HCT116 (cell line): ENCODE measurements at regions not wholly inside any gene's neighbourhood (a gene's known extent, or its start where the extent isn't known, plus 50 kb on each side); places are given as distances from the start of the nearest gene placed in this dataset.

Experiments
- CTCF ChIP-seq, 3 experiments: fragments of 200-600 bp in 1 of 3; sonication (generic) in 1 of 3; IDR thresholded peaks in 2 of 3; conservative IDR thresholded peaks in 1 of 3; 2 replicates each; pipeline ENCODE4 v1.5.1; 2012 to 2017; ENCODE audit warnings: low read depth in 2 of 3, low read length in 2 of 3, antibody characterized with exemption in 1 of 3, borderline replicate concordance in 1 of 3, control low read depth in 1 of 3, mild to moderate bottlenecking in 1 of 3, mixed read lengths in 1 of 3, mixed run types in 1 of 3, moderate library complexity in 1 of 3; ENCODE audit not compliant: insufficient read depth in 1 of 3
- FOSL1 ChIP-seq: IDR thresholded peaks from 2 replicates; pipeline ENCODE4 v1.6.1; 2012; ENCODE audit warnings: low read depth
- MAX ChIP-seq: IDR thresholded peaks from 2 replicates; pipeline ENCODE4 v1.6.1; 2012
- POLR2A ChIP-seq: IDR thresholded peaks from 2 replicates; pipeline ENCODE4 v1.7.0; 2011; ENCODE audit warnings: borderline replicate concordance; ENCODE audit not compliant: insufficient read depth, insufficient read length; ENCODE audit errors: extremely low read depth
- POLR2AphosphoS5 ChIP-seq: IDR thresholded peaks from 2 replicates; pipeline ENCODE4 v1.6.1; 2011; ENCODE audit warnings: mild to moderate bottlenecking, low read depth, low read length, moderate library complexity
- YY1 ChIP-seq: IDR thresholded peaks from 2 replicates; pipeline ENCODE4 v1.6.1; 2011; ENCODE audit warnings: low read length, low read depth, moderate library complexity, mild to moderate bottlenecking; ENCODE audit not compliant: insufficient replicate concordance; ENCODE audit errors: extremely low read depth
- TF ChIP-seq, protein P1 (sequence below): IDR thresholded peaks from 2 replicates; pipeline ENCODE4 v1.6.1; 2012; ENCODE audit warnings: low read depth

GRCh38 chr2:83730223-83730622 lies 728.9 kb downstream of the SUCLG1 start:
- TF ChIP-seq YY1 (no peak), MAX (no peak), CTCF (IDR thresholded peaks at IDR 0.05 in 2 of 3, conservative IDR thresholded peaks at IDR 0.05 in 1 of 3; ENCODE audit: borderline replicate concordance in 1 of 3, insufficient read depth in 1 of 3, low read depth in 2 of 3, low read length in 2 of 3) (no peak), POLR2AphosphoS5 (no peak), POLR2A (no peak), FOSL1 (no peak)
- TF ChIP-seq, protein P1, sequence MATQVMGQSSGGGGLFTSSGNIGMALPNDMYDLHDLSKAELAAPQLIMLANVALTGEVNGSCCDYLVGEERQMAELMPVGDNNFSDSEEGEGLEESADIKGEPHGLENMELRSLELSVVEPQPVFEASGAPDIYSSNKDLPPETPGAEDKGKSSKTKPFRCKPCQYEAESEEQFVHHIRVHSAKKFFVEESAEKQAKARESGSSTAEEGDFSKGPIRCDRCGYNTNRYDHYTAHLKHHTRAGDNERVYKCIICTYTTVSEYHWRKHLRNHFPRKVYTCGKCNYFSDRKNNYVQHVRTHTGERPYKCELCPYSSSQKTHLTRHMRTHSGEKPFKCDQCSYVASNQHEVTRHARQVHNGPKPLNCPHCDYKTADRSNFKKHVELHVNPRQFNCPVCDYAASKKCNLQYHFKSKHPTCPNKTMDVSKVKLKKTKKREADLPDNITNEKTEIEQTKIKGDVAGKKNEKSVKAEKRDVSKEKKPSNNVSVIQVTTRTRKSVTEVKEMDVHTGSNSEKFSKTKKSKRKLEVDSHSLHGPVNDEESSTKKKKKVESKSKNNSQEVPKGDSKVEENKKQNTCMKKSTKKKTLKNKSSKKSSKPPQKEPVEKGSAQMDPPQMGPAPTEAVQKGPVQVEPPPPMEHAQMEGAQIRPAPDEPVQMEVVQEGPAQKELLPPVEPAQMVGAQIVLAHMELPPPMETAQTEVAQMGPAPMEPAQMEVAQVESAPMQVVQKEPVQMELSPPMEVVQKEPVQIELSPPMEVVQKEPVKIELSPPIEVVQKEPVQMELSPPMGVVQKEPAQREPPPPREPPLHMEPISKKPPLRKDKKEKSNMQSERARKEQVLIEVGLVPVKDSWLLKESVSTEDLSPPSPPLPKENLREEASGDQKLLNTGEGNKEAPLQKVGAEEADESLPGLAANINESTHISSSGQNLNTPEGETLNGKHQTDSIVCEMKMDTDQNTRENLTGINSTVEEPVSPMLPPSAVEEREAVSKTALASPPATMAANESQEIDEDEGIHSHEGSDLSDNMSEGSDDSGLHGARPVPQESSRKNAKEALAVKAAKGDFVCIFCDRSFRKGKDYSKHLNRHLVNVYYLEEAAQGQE = no peak
